ENCODE measurements at regions not wholly inside any gene's neighbourhood (a gene's known extent, or its start where the extent isn't known, plus 50 kb on each side); places are given as distances from the start of the nearest gene placed in this dataset.

DNA sequence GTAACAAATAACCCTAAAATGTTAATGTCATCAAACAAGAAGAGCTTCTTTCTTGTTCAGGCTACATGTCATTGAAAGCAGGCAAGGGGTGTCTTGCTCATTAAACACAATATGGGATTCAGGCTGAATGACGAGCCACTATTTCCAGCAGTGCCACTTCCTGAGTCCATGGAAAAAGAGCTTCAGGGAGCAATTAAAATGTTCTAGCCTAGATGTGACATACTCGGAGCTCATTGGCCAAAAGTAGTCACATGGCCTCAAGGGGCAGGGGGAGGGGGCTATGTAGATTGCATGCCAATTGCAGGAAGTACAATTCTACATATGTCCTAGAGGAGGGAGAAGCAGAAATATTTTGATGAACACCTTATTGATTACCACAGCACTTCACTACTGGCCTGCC is 685.3 kb upstream of the ADGRL2 start:
- TF ChIP-seq POLR2AphosphoS5 (IDR thresholded peaks at IDR 0.05): no peak
- TF ChIP-seq POLR2A (IDR thresholded peaks at IDR 0.05): no peak
- TF ChIP-seq, protein P1, sequence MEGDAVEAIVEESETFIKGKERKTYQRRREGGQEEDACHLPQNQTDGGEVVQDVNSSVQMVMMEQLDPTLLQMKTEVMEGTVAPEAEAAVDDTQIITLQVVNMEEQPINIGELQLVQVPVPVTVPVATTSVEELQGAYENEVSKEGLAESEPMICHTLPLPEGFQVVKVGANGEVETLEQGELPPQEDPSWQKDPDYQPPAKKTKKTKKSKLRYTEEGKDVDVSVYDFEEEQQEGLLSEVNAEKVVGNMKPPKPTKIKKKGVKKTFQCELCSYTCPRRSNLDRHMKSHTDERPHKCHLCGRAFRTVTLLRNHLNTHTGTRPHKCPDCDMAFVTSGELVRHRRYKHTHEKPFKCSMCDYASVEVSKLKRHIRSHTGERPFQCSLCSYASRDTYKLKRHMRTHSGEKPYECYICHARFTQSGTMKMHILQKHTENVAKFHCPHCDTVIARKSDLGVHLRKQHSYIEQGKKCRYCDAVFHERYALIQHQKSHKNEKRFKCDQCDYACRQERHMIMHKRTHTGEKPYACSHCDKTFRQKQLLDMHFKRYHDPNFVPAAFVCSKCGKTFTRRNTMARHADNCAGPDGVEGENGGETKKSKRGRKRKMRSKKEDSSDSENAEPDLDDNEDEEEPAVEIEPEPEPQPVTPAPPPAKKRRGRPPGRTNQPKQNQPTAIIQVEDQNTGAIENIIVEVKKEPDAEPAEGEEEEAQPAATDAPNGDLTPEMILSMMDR (IDR thresholded peaks at IDR 0.05): no peak
- H3K27ac ChIP-seq: no peak overlapping the region
- H3K9me3 ChIP-seq: no peaks in the 10 kb centered on the region
- no peak for DNase-seq (ENCODE audit: low spot score)
- no peaks in the 10 kb centered on the region for H3K4me1 ChIP-seq (replicated peaks)
- H3K27me3 ChIP-seq (replicated peaks; ENCODE audit: insufficient read depth): no peaks in the 10 kb centered on the region
- WGBS: 88% methylated on average over 2 of the region's 2 CpGs
- H3K36me3 ChIP-seq: no peaks in the 10 kb centered on the region
- intact Hi-C loops (cut with DNase I): no loop called here
- H3K4me3 ChIP-seq: no peak overlapping the region

DNA sequence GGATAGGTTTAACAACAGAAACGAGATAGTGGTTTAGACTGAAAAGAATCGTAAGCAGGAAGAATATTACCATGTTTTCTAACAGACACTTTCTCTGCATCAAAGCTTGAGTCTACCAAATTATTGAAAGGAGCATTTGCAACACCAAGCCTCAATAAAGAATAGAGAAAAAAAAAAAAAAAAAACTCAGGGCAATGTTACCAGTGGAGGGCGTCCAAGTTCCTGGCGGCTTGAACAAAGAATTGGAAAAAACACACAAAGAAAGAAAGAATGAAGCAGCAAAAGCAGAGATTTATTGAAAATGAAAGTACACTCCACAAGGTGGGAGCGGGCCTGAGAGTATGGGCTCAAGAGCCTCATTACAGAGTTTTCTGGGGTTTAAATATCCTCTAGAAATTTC is 686.5 kb upstream of the ADGRL2 start:
- TF ChIP-seq, protein P1 (IDR thresholded peaks at IDR 0.05): no peak
- no peak for TF ChIP-seq POLR2AphosphoS5 (IDR thresholded peaks at IDR 0.05)
- TF ChIP-seq POLR2A (IDR thresholded peaks at IDR 0.05): no peak
- WGBS: 87% methylated on average over 5 of the region's 5 CpGs
- Histone ChIP-seq H3K27me3 (replicated peaks; ENCODE audit: insufficient read depth) (no peaks in the 10 kb centered on the region), H3K27ac (no peak overlapping the region), H3K4me1 (replicated peaks) (no peaks in the 10 kb centered on the region), H3K9me3 (no peaks in the 10 kb centered on the region), H3K4me3 (no peak overlapping the region), H3K36me3 (no peaks in the 10 kb centered on the region)
- intact Hi-C loops (cut with DNase I): no loop called here
- DNase-seq (ENCODE audit: low spot score): no peak

DNA sequence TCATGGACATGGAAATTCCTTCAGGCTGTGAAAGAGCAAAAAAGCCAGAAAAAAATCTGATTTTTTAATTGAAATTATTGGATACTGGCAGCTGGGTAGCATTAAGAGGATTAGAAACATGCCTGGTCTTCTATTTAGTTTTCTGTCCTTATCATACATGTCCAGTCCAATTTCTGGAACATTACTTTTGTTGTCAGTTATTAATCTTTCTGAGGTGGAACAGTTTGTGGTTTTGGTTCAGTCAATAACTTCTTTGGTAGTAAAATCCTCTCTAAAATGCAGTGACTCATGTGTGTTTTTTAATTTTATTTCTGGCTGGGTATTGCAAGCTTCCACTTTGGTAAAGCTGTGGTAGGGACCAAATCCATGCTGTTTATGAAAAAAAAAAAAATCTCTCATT is 687.0 kb upstream of the ADGRL2 start:
- intact Hi-C loops (cut with DNase I): no loop called here

DNA sequence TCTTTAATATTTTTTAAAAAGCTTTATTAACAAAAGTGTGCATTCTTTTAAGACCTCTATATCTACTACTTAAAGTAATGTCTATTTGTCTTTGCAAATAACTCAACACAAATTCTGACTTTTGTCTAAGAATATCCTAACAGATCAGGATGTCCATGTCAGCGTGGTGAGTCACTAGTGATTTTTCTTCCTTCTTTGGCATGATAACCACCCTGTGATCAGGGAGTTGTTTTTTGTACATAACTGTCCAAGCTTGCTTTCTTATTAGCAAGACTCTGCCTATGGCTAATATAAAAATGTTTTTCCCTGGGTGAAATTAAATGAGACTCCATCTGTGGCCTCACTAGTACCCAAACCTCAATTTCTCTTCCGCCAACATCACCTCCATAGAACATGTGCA is 688.9 kb upstream of the ADGRL2 start:
- no peak for DNase-seq (ENCODE audit: low spot score)

More for the DNA sequence above, 687.0 kb upstream of the ADGRL2 start:
- Histone ChIP-seq H3K36me3 (no peaks in the 10 kb centered on the region), H3K4me3 (no peak overlapping the region), H3K4me1 (replicated peaks) (no peaks in the 10 kb centered on the region), H3K27me3 (replicated peaks; ENCODE audit: insufficient read depth) (no peaks in the 10 kb centered on the region), H3K9me3 (no peaks in the 10 kb centered on the region), H3K27ac (no peak overlapping the region)
- TF ChIP-seq POLR2A (IDR thresholded peaks at IDR 0.05) (no peak), POLR2AphosphoS5 (IDR thresholded peaks at IDR 0.05) (no peak)
- TF ChIP-seq, protein P1 (IDR thresholded peaks at IDR 0.05): no peak
- no peak for DNase-seq (ENCODE audit: low spot score)

DNA sequence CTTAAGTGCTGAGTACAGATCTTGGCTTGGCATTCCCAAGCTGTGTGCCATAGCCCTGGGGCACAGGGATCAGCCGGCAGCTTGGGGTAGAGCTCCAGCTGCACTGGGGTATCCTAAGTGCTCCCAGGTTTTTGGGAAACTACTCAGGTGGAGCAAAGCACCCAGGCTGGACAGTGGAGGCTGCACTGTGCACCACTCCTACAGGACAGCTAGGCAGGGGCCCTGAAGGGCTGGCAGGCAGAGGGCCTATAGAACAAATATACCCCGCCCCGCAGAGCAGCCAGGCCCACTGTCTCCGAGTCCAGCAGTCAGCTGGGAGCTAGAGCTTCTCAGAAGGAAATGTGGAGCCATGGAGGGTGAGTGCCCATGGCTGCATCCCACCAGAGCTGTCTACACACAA is 691.7 kb upstream of the ADGRL2 start:
- WGBS: 87% methylated on average over 4 of the region's 4 CpGs

More for the DNA sequence above, 688.9 kb upstream of the ADGRL2 start:
- intact Hi-C loops (cut with DNase I): no loop called here
- H3K27me3 ChIP-seq (replicated peaks; ENCODE audit: insufficient read depth): no peaks in the 10 kb centered on the region
- no peak overlapping the region for H3K27ac ChIP-seq
- no peaks in the 10 kb centered on the region for H3K9me3 ChIP-seq
- TF ChIP-seq POLR2AphosphoS5 (IDR thresholded peaks at IDR 0.05) (no peak), POLR2A (IDR thresholded peaks at IDR 0.05) (no peak)
- TF ChIP-seq, protein P1 (IDR thresholded peaks at IDR 0.05): no peak
- H3K36me3 ChIP-seq: no peaks in the 10 kb centered on the region
- 90% methylated on average over 2 of the region's 2 CpGs for WGBS
- H3K4me1 ChIP-seq (replicated peaks): no peaks in the 10 kb centered on the region
- H3K4me3 ChIP-seq: no peak overlapping the region

More for the DNA sequence above, 691.7 kb upstream of the ADGRL2 start:
- H3K9me3 ChIP-seq: no peaks in the 10 kb centered on the region
- no peak overlapping the region for H3K4me3 ChIP-seq
- intact Hi-C loops (cut with DNase I): no loop called here
- TF ChIP-seq POLR2AphosphoS5 (IDR thresholded peaks at IDR 0.05) (no peak), POLR2A (IDR thresholded peaks at IDR 0.05) (no peak)
- TF ChIP-seq, protein P1 (IDR thresholded peaks at IDR 0.05): no peak
- H3K4me1 ChIP-seq (replicated peaks): no peaks in the 10 kb centered on the region
- no peaks in the 10 kb centered on the region for H3K36me3 ChIP-seq
- H3K27ac ChIP-seq: no peak overlapping the region
- no peaks in the 10 kb centered on the region for H3K27me3 ChIP-seq (replicated peaks; ENCODE audit: insufficient read depth)
- DNase-seq (ENCODE audit: low spot score): no peak

Measured in prostate gland (tissue), 2 donors.